GM23248 (cell line): ENCODE measurements at regions not wholly inside any gene's neighbourhood (a gene's known extent, or its start where the extent isn't known, plus 50 kb on each side); places are given as distances from the start of the nearest gene placed in this dataset.
"Not testable (repeated sequence)": the region's sequence is repeated elsewhere in the genome, so short reads cannot be mapped to it uniquely, and the experiment has no call there.

Experiments
- DNase-seq: peaks from one replicate; pipeline ENCODE4 v3.0.0-alpha.2; 2015
- H2AFZ ChIP-seq: fragments of 200-600 bp; sonication (generic); 2 replicates; pipeline ENCODE4 v1.6.1; 2016; ENCODE audit warnings: antibody characterized with exemption
- H3F3A ChIP-seq: fragments of 200-600 bp; sonication (generic); 2 replicates; pipeline ENCODE4 v1.6.1; 2016; ENCODE audit warnings: mild to moderate bottlenecking, antibody characterized with exemption, mixed run types; ENCODE audit not compliant: insufficient read depth
- H3K27ac ChIP-seq: fragments of 200-600 bp; sonication (generic); 2 replicates; pipeline ENCODE4 v1.5.1; 2016; ENCODE audit warnings: mild to moderate bottlenecking
- H3K27me3 ChIP-seq: fragments of 200-600 bp; sonication (generic); replicated peaks from 2 replicates; pipeline ENCODE4 v1.6.1; 2016; ENCODE audit warnings: mild to moderate bottlenecking; ENCODE audit not compliant: insufficient read depth
- H3K36me3 ChIP-seq: fragments of 200-600 bp; sonication (generic); 2 replicates; pipeline ENCODE4 v1.6.1; 2016; ENCODE audit warnings: low read depth, mild to moderate bottlenecking
- H3K4me1 ChIP-seq: fragments of 200-600 bp; sonication (generic); 2 replicates; pipeline ENCODE4 v1.6.1; 2016; ENCODE audit warnings: mild to moderate bottlenecking; ENCODE audit not compliant: insufficient read depth
- H3K4me2 ChIP-seq: fragments of 200-600 bp; sonication (generic); one replicate; pipeline ENCODE4 v1.6.1; 2016; ENCODE audit warnings: mild to moderate bottlenecking; ENCODE audit not compliant: unreplicated experiment
- H3K4me3 ChIP-seq: fragments of 200-600 bp; sonication (generic); 2 replicates; pipeline ENCODE4 v1.5.1; 2016; ENCODE audit warnings: mild to moderate bottlenecking
- H3K79me2 ChIP-seq: fragments of 200-600 bp; sonication (generic); 2 replicates; pipeline ENCODE4 v1.6.1; 2016; ENCODE audit warnings: mild to moderate bottlenecking; ENCODE audit not compliant: insufficient read depth
- H3K9ac ChIP-seq: fragments of 200-600 bp; sonication (generic); 2 replicates; pipeline ENCODE4 v1.6.1; 2016; ENCODE audit warnings: mild to moderate bottlenecking
- H3K9me2 ChIP-seq: fragments of 200-600 bp; sonication (generic); 2 replicates; pipeline ENCODE4 v1.6.1; 2016; ENCODE audit warnings: mixed run types, mild to moderate bottlenecking, moderate library complexity; ENCODE audit not compliant: insufficient read depth
- H3K9me3 ChIP-seq: fragments of 200-600 bp; sonication (generic); one replicate; pipeline ENCODE4 v1.6.1; 2017; ENCODE audit warnings: low read depth
- H4K20me1 ChIP-seq: fragments of 200-600 bp; sonication (generic); 2 replicates; pipeline ENCODE4 v1.6.0; 2016; ENCODE audit not compliant: insufficient read depth
- WGBS, 2 experiments: methylation state at CpG; one replicate each; pipeline ENCODE4 v1.1.6; 2015 to 2017; ENCODE audit warnings: low lambda C conversion rate in 2 of 2, low coverage in 1 of 2; ENCODE audit errors: missing lambda C conversion rate in 2 of 2; 5-methylcytosine and 5-hydroxymethylcytosine counted together
- in situ Hi-C: fragments of 300-500 bp; cut with MboI; formaldehyde crosslinking; loops from 2 replicates; pipeline ENCODE4 v1.15.0; 2020

DNA sequence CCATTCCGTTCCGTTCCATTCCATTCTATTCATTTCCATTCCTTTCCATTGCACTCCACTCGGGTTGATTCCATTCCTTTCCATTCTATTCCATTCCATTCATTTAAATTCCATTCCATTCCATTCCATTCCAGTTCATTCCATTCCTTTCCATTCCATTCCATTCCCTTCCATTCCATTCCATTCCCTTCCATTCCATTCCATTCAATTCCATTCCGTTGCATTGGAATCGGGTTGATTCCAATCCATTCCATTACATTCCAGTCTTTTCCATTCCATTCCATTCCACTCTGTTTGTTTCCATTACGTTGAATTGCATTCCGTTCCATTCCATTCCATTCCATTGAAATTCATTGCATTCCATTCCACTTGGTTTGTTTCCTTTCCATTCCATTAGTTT, 169.2 kb downstream of the CWH43 start:
- H3K4me2 ChIP-seq, H4K20me1 ChIP-seq, H3K79me2 ChIP-seq, H2AFZ ChIP-seq, H3K9ac ChIP-seq, H3F3A ChIP-seq, H3K4me1 ChIP-seq, H3K27me3 ChIP-seq, H3K36me3 ChIP-seq, in situ Hi-C loops, H3K9me3 ChIP-seq, DNase-seq, H3K9me2 ChIP-seq, H3K27ac ChIP-seq, H3K4me3 ChIP-seq: not testable (repeated sequence)
- WGBS, 2 experiments, result 29 to 31% methylated on average over 7 of the region's 7 CpGs

GRCh38 chr4:49156309-49156708, 170.2 kb downstream of the CWH43 start:
- H2AFZ ChIP-seq, H3K4me3 ChIP-seq, DNase-seq, H3K9me2 ChIP-seq, H3K9ac ChIP-seq, H3F3A ChIP-seq, H3K27ac ChIP-seq, H3K9me3 ChIP-seq, H3K4me2 ChIP-seq, H4K20me1 ChIP-seq, H3K27me3 ChIP-seq, H3K4me1 ChIP-seq, in situ Hi-C loops, H3K36me3 ChIP-seq, H3K79me2 ChIP-seq: not testable (repeated sequence)
- 23 to 25% methylated on average over 6 of the region's 6 CpGs for WGBS, 2 experiments

DNA sequence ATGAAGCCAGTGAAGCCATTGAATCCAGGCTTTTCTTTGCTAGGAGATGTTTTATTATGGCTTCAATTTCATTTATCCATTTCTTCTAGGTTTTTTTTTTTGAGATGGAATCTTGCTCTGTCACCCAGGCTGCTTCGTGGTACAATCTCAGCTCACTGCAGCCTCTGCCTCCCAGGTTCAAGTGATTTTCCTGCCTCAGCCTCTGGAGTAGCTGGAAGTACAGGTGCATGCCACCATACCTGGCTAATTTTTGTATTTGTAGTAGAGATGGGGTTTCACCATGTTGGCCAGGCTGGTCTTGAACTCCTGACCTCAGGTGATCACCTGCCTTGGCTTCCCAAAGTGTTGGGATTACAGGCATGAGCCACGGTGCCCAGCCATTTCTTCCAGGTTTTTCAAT, 171.6 kb downstream of the CWH43 start:
- H3K9ac ChIP-seq, H3K9me3 ChIP-seq, H3K27ac ChIP-seq, H3K4me3 ChIP-seq, H3K27me3 ChIP-seq, H4K20me1 ChIP-seq, H3K9me2 ChIP-seq, DNase-seq, H3K4me1 ChIP-seq, H2AFZ ChIP-seq, H3K36me3 ChIP-seq, H3K79me2 ChIP-seq, in situ Hi-C loops, H3K4me2 ChIP-seq, H3F3A ChIP-seq: not testable (repeated sequence)
- 9 to 10% methylated on average over 2 of the region's 2 CpGs for WGBS, 2 experiments

DNA sequence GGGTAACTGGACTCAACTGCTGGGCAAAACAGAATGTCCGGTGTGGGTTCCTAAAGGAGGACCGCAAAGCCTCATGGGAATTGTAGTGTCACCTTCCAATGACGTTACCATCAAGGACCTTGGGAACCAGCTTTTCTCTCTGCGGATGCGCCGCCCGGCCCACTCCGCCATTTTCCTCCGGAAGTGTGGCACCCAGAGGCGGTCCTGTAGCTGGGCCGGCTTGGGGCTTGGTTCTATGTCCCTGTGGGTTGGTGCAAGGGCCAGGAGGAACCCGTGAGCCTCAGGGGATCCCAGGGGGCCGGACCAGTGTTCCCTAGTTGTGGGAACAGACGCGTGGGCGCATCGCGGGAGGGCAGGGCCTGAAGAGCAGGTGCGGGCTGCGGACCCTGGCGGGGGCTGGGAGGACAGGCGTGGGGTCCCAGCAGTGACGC, 175.1 kb downstream of the CWH43 start:
- H3K4me3 ChIP-seq, H3K9me3 ChIP-seq, H4K20me1 ChIP-seq, H2AFZ ChIP-seq, H3K36me3 ChIP-seq, H3K79me2 ChIP-seq, in situ Hi-C loops, H3K4me1 ChIP-seq, H3K4me2 ChIP-seq, H3F3A ChIP-seq, H3K27me3 ChIP-seq, H3K27ac ChIP-seq, H3K9ac ChIP-seq, DNase-seq, H3K9me2 ChIP-seq: not testable (repeated sequence)
- 46 to 58% methylated on average over 18 to 23 of the region's 23 CpGs for WGBS, 2 experiments

GRCh38 chr4:49164916-49165315, 178.8 kb downstream of the CWH43 start:
- H3K79me2 ChIP-seq, H3K9ac ChIP-seq: not testable (repeated sequence)

DNA sequence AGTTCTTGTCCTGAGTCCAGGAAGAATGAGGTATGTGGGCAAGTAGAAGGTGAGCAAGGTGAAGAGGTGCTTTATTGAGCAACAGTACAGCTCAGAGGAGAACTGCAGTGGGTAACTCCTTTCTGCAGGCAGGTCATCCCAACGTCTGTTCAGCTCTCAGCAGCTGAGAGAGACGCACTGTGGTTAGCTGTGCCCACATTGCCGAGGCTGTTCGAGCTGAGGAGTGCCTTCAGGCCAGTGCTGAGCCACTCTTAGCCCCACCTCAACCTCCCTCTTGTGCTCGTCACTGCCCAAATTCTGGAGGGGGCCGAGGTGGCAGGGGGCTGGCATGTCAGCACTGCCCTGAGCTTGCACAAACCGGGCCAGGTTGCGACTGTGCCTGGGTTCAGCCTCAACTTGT, 191.8 kb downstream of the CWH43 start:
- H3K36me3 ChIP-seq, H3K9ac ChIP-seq, H3K9me3 ChIP-seq, H3K4me3 ChIP-seq, H3K27me3 ChIP-seq, H3K79me2 ChIP-seq, H2AFZ ChIP-seq, H3K9me2 ChIP-seq, H3K4me1 ChIP-seq, H4K20me1 ChIP-seq, H3K27ac ChIP-seq, in situ Hi-C loops, H3F3A ChIP-seq, H3K4me2 ChIP-seq, DNase-seq: not testable (repeated sequence)
- WGBS, 2 experiments, result 15 to 21% methylated on average over 7 to 8 of the region's 8 CpGs

More at GRCh38 chr4:49164916-49165315, 178.8 kb downstream of the CWH43 start:
- H2AFZ ChIP-seq, H3K4me3 ChIP-seq, H3K36me3 ChIP-seq, H3K4me2 ChIP-seq, H3K4me1 ChIP-seq, H3K9me2 ChIP-seq, H3K9me3 ChIP-seq, H3K27ac ChIP-seq, H3F3A ChIP-seq, H3K27me3 ChIP-seq, DNase-seq, H4K20me1 ChIP-seq, in situ Hi-C loops: not testable (repeated sequence)
- 9 to 20% methylated on average over 6 of the region's 6 CpGs for WGBS, 2 experiments

DNA sequence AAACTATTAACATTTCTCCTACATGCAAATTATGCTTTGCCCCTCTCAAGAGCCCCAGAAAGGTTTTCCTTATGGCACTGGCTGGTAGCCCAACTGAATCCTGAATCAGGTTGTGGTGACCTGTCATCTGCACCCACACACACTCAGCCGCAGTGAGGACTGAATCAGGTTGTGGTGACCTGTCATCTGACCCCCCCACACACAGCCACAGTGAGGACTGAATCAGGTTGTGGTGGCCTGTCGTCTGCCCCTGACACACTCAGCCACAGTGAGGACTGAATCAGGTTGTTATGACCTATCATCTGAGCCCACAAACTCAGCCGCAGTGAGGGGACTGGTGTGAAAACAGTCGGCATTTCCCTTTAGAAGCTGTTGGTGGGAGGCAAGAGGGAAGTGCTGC, 195.0 kb downstream of the CWH43 start:
- H3K27me3 ChIP-seq, H2AFZ ChIP-seq, H3K79me2 ChIP-seq, H3K9me3 ChIP-seq, H4K20me1 ChIP-seq, H3K9me2 ChIP-seq, H3K4me1 ChIP-seq, H3K27ac ChIP-seq, H3K4me3 ChIP-seq, H3K4me2 ChIP-seq, in situ Hi-C loops, H3K9ac ChIP-seq, H3K36me3 ChIP-seq, DNase-seq, H3F3A ChIP-seq: not testable (repeated sequence)
- WGBS, 2 experiments, result 35 to 44% methylated on average over 4 of the region's 4 CpGs

DNA sequence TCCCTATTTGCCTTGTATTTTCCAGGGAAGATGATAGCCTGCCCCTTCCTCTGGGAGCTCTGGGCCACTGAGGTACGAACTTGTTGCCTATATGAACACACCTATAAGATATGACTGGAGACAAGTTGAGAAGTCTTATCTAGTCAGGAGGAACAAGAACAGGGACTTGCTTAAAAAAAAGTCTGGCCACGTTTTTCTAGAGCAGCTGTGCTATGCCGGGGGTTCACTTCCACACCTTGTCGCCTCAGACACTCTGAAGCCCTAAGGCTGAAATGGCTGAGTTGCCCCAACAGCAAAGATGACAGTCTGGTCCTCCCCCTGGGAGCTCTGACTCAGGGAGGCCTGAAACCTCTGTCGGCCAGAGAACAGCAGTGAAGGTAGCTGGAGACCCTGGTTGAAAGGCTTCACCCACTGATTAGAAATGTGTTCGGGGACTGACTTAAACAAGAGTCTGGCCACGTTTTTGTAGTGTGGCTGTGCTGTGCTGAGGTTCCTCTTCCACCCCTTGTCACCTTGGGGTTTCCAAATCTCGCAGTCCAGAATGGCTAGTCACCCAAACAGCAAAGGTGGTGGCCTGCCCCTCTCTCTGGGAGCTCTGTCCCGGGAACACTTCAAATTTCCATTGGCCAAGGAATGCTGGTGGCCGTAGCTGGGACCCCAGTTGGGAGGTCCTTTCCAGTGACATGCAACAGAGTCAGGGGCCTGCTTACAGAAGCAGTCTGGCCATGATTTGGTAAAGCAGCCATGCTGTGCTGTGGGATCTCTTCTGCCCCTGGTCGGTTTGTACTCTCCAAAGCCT, 225.5 kb downstream of the CWH43 start:
- H3F3A ChIP-seq, H3K4me1 ChIP-seq, H4K20me1 ChIP-seq, H3K27ac ChIP-seq, H3K4me2 ChIP-seq, H3K9me3 ChIP-seq, H2AFZ ChIP-seq, H3K9ac ChIP-seq, DNase-seq, H3K79me2 ChIP-seq, H3K9me2 ChIP-seq, H3K4me3 ChIP-seq, H3K36me3 ChIP-seq, H3K27me3 ChIP-seq, in situ Hi-C loops: not testable (repeated sequence)
- WGBS, 2 experiments, result 16% methylated on average over 11 of the region's 11 CpGs
